DMS 273 (cell line): ENCODE measurements at regions not wholly inside any gene's neighbourhood (a gene's known extent, or its start where the extent isn't known, plus 50 kb on each side); places are given as distances from the start of the nearest gene placed in this dataset.
"Not testable (repeated sequence)": the region's sequence is repeated elsewhere in the genome, so short reads cannot be mapped to it uniquely, and the experiment has no call there.

ENCODE experiments used
- DNase-seq: peaks from one replicate; lab custom pipeline; 2025; ENCODE audit not compliant: unreplicated experiment; lab: John Stamatoyannopoulos, UW

GRCh38 chr2:31813016-31813415, 197.8 kb downstream of the MEMO1 start:
- DNase-seq = no peak

DNA sequence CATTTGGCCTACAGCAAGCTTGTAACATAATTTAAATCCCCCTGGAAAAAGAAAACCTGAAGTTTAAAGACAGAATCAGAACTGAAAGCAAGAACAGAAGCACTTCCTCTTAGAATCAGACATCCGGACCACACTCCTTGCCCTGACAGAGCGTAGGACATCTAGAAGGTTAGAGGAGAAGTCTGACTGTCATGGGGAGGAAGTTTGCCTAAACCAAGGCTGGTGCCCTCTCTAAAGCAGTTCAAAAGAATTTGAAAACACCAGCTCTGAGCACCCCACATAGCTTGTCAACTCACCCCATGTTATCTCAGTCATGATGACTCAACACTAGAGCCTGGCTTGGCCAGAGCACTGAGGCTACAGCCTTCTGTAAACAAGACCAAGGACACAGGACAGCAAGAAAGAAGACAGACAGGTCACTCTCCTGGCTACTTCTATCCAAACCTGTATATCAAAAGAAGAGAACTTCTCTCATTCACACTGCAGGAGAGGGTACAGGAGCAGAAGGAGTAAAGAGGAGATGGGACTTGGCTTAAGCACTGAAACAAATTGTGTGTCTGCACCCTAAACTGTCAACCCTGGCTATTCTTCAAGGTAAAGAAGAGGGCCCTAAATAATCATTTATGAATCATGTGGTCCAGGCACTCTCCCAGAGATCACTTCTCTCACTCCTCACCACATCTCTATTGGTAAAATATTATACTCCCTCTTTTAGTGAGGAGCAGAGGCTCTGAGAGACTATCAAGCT, 198.6 kb downstream of the MEMO1 start:
- no peak for DNase-seq

- DNase-seq = no peak
These were observed 199.3 kb downstream of the MEMO1 start for GRCh38 chr2:31811482-31811881.

GRCh38 chr2:31810200-31810917, 200.4 kb downstream of the MEMO1 start:
- no peak for DNase-seq

GRCh38 chr2:31805688-31806087, 205.1 kb downstream of the MEMO1 start:
- no peak for DNase-seq

DNA sequence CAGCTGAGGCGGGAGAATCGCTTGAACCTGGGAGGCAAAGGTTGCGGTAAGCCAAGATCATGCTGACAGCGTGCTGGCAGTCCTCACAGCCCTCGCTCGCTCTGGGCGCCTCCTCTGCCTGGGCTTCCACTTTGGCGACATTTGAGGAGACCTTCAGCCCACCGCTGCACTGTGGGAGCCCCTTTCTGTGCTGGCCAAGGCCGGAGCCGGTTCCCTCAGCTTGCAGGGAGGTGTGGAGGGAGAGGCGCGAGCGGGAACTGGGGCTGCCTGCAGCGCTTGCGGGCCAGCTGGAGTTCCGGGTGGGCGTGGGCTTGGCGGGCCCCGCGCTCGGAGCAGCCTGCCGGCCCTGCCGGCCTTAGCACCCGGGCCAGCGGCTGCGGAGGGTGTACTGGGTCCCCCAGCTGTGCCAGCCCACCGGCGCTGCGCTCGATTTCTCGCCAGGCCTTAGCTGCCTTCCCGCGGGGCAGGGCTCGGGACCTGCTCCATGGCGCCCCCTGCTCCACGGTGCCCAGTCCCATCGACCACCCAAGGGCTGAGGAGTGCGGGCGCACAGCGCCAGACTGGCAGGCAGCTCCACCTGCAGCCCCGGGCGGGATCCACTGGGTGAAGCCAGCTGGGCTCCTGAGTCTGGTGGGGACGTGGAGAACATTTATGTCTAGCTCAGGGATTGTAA, 207.2 kb downstream of the MEMO1 start:
- not testable (repeated sequence) for DNase-seq

- DNase-seq = no peak
These were observed 208.1 kb downstream of the MEMO1 start for GRCh38 chr2:31802711-31803110.

GRCh38 chr2:31799282-31799681, 211.5 kb downstream of the MEMO1 start:
- not testable (repeated sequence) for DNase-seq

GRCh38 chr2:31788273-31788672, 207.5 kb upstream of the SRD5A2 start:
- DNase-seq = no peak

- no peak for DNase-seq
These were observed 205.1 kb upstream of the SRD5A2 start for GRCh38 chr2:31785876-31786275.

DNA sequence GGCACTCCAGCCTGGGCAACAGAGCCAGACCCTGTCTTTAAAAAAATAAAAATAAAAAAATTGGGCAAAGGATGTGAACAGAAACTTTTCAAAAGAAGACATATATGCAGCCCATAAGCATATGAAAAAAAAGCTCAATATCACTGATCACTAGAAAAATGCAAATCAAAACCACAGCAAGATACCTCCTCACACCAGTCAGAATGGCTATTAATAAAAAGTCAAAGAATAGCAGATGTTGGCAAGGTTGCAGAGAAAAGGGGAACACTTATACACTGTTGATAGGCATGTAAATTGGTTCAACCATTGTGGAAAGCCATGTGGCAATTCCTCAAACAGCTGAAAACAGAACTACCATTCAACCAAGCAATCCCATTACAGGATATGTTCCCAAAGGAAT, 204.1 kb upstream of the SRD5A2 start:
- no peak for DNase-seq

DNA sequence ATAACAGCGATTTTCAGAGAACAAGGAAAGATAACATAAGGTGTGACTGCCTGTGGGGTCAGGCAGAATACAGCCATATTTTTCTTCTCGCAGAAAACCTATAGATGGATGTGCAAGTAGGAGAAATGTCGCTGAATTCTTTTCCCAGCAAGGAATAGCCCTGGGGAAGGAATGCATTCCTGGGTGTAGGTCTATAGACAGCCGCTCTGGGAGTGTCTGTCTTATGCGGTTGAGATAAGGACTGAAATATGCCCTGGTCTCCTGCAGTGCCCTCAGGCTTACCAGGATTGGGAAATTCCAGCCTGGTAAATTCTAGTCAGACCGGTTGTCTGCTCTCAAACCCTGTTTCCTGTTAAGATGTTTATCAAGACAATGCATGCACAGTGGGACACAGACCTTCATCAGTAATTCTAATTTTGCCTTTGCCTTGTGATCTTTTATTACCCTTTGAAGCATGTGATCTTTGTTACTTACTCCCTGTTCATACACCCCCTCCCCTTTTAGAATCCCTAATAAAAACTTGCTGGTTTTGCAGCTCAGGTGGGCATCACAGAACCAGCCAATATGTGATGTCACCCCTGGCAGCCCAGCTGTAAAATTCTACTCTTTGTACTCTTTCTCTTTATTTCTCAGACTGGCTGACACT, 202.8 kb upstream of the SRD5A2 start:
- DNase-seq = not testable (repeated sequence)

GRCh38 chr2:31778153-31778552, 197.4 kb upstream of the SRD5A2 start:
- DNase-seq = no peak

GRCh38 chr2:31770741-31771140, 190.0 kb upstream of the SRD5A2 start:
- no peak for DNase-seq

DNA sequence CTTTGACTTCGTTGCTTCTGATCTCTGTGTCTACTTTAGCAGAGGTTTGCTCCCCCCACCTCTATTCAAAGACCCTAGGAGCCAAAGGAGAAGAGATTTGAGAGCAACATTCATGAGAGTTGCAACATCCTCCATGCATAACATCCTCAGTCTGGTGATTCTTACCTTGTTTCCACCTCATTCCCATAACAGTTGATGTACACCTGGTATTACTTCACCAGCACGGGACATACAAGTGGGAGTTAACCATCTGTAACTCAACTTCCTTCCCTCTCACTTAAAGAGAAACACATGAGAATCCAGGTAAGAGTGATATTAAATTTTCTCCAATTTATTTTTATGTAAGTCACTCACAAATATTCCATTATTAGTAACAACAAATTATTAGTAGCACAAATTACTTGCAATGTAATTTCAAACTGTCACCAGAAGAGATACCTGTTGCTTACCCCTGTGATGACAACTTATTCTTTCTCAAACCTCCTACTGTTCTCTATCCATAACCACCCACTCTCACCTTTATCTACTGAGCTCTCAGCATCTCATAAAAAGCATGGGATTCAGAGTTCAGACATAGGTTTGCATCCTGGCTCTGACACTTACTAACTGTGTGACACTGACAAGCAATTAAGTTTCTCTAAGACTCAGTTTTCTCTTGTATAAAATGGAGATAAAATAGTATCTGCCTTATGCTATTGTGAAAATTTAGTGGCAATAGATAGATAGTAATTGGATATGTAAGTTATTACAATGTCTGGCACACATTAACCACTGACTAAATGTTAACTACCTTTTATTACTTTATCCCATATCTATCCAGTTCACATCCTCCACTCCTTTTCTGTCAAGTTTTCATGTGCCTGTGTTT, 184.6 kb upstream of the SRD5A2 start:
- no peak for DNase-seq

GRCh38 chr2:31764169-31764568, 183.4 kb upstream of the SRD5A2 start:
- no peak for DNase-seq

GRCh38 chr2:31762085-31762484, 181.3 kb upstream of the SRD5A2 start:
- DNase-seq = peak; percentile 9

GRCh38 chr2:31757351-31757750, 176.6 kb upstream of the SRD5A2 start:
- not testable (repeated sequence) for DNase-seq

DNA sequence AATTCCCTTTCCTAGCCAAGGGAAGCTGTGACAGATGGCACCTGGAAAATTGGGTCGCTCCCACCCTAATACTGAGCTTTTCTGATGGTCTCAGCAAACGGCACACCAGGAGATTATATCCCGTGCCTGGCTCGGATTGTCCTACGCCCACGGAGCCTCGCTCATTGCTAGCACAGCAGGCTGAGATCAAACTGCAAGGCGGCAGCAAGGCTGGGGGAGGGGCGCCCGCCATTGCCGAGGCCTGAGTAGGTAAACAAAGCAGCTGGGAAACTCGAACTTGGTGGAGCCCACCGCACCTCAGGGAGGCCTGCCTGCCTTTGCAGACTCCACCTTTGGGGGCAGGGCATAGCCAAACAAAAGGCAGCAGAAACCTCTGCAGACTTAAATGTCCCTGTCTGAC, 168.0 kb upstream of the SRD5A2 start:
- DNase-seq = not testable (repeated sequence)

DNA sequence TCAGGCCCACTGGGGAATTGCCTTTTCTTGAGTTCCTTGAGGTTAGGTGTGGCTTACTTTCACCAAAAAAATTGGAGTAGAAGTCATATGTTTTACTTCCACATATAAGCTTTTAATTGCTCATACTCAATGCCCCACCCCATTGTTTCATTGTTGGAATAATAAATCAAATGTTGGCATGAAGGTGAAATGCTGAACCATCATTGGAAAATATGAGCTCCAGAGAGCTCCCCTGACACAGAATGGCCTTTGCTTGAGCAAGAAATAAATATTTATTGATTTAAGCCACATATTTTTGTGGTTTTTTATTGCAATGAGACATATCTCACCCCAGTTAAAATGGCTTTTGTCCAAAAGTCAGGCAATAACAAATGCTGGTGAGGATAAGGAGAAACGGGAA, 167.3 kb upstream of the SRD5A2 start:
- DNase-seq = no peak

DNA sequence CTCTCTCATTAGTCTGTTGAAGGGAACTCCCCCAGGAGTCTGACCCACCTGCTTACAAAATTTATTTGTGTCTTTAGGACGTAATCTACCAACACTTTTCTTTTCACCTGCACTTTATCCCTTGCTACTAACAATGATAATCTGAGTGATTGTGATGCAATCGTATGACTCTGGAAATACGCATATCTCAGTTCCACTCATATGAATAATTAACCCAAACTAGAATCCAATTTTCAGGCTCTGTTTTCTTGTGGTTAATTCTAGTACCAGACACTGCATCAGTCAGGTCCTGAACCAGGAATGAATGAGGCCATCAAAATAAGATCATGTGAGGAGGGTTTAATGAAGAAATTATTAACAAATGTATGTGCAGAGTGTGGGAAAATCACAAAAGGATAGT, 158.4 kb upstream of the SRD5A2 start:
- DNase-seq = no peak
